CD14-positive monocyte (primary cell): ENCODE measurements at regions not wholly inside any gene's neighbourhood (a gene's known extent, or its start where the extent isn't known, plus 50 kb on each side); places are given as distances from the start of the nearest gene placed in this dataset.

ENCODE experiments used
- DNase-seq, 3 donors: peaks; one replicate each; pipeline ENCODE4 v3.0.0-alpha.2; 2011 to 2022
- H2AFZ ChIP-seq: 2 replicates; pipeline ENCODE4 v1.6.0; 2012; ENCODE audit warnings: mild to moderate bottlenecking, low read depth, low read length, inconsistent platforms; ENCODE audit not compliant: insufficient read depth, poor library complexity, severe bottlenecking
- H3K27ac ChIP-seq, 2 donors: 1 replicate in 1 of 2; 2 replicates in 1 of 2; pipeline ENCODE4 v1.5.1; 2012 to 2013; ENCODE audit warnings: low read length in 2 of 2, control low read depth in 1 of 2, inconsistent platforms in 1 of 2, low read depth in 1 of 2, mild to moderate bottlenecking in 1 of 2
- H3K27me3 ChIP-seq, 2 donors: one replicate each; pipeline versions ENCODE4 v1.6.0 to v1.6.1; 2011 to 2013; ENCODE audit warnings: low read length in 2 of 2; ENCODE audit not compliant: control insufficient read depth in 2 of 2, insufficient read depth in 2 of 2
- H3K36me3 ChIP-seq, 2 donors: replicated peaks in 1 of 2; 1 replicate in 1 of 2; 2 replicates in 1 of 2; pipeline versions ENCODE4 v1.5.1 to v1.6.1; 2012 to 2013; ENCODE audit warnings: low read length in 2 of 2, control low read depth in 1 of 2, inconsistent platforms in 1 of 2, mild to moderate bottlenecking in 1 of 2; ENCODE audit not compliant: insufficient read depth in 2 of 2, control insufficient read depth in 1 of 2
- H3K4me1 ChIP-seq, 2 donors: 1 replicate in 1 of 2; 2 replicates in 1 of 2; pipeline versions ENCODE4 v1.5.1 to v1.6.1; 2012 to 2013; ENCODE audit warnings: low read length in 2 of 2, control low read depth in 1 of 2, inconsistent platforms in 1 of 2, mild to moderate bottlenecking in 1 of 2, moderate library complexity in 1 of 2; ENCODE audit not compliant: insufficient read depth in 2 of 2, control insufficient read depth in 1 of 2
- H3K4me2 ChIP-seq: replicated peaks from 2 replicates; pipeline ENCODE3; 2012; ENCODE audit warnings: low read length, moderate library complexity, mild to moderate bottlenecking; ENCODE audit not compliant: poor library complexity, severe bottlenecking; ENCODE audit errors: extremely low read depth
- H3K4me3 ChIP-seq, 3 experiments: fragments of 200-600 bp in 1 of 3; sonication (generic) in 1 of 3; replicated peaks in 1 of 3; 1 replicate in 2 of 3; 2 replicates in 1 of 3; pipeline ENCODE4 v1.5.1; 2011 to 2013; ENCODE audit warnings: low read length in 3 of 3, mild to moderate bottlenecking in 3 of 3, control low read depth in 2 of 3, low read depth in 2 of 3, inconsistent platforms in 1 of 3, moderate library complexity in 1 of 3
- H3K79me2 ChIP-seq: 2 replicates; pipeline ENCODE4 v1.6.0; 2012; ENCODE audit warnings: mild to moderate bottlenecking, control low read depth, inconsistent platforms, low read length, moderate library complexity; ENCODE audit not compliant: insufficient read depth
- H3K9ac ChIP-seq: 2 replicates; pipeline ENCODE4 v1.6.0; 2017; ENCODE audit warnings: low read length, mild to moderate bottlenecking; ENCODE audit not compliant: insufficient read depth, poor library complexity, severe bottlenecking
- H3K9me3 ChIP-seq, 2 donors: replicated peaks in 1 of 2; 1 replicate in 1 of 2; 2 replicates in 1 of 2; pipeline versions ENCODE4 v1.5.1 to v1.6.1; 2012 to 2013; ENCODE audit warnings: low read length in 2 of 2, control low read depth in 1 of 2; ENCODE audit not compliant: control insufficient read depth in 1 of 2, insufficient read depth in 1 of 2
- H4K20me1 ChIP-seq: 2 replicates; pipeline ENCODE4 v1.6.0; 2012; ENCODE audit warnings: mild to moderate bottlenecking, low read length, control low read depth, moderate library complexity; ENCODE audit not compliant: insufficient read depth
- H3K27ac Mint-ChIP-seq, 7 donors: one replicate each; pipeline ENCODE4 v1.8.0; 2020; ENCODE audit warnings: mild to moderate bottlenecking in 7 of 7, mixed read lengths in 7 of 7, moderate library complexity in 6 of 7, inconsistent platforms in 2 of 7
- H3K27me3 Mint-ChIP-seq, 3 donors: one replicate each; pipeline ENCODE4 v1.8.0; 2021 to 2022; ENCODE audit warnings: low read depth in 3 of 3, mild to moderate bottlenecking in 3 of 3, mixed read lengths in 3 of 3, moderate library complexity in 3 of 3, inconsistent platforms in 1 of 3
- H3K36me3 Mint-ChIP-seq, 2 donors: one replicate each; pipeline ENCODE4 v1.8.0; 2020; ENCODE audit warnings: mixed read lengths in 2 of 2, inconsistent platforms in 1 of 2, mild to moderate bottlenecking in 1 of 2
- H3K4me1 Mint-ChIP-seq: one replicate; pipeline ENCODE4 v1.8.0; 2020; ENCODE audit warnings: mild to moderate bottlenecking, mixed read lengths
- H3K4me3 Mint-ChIP-seq, 2 donors: one replicate each; pipeline ENCODE4 v1.8.0; 2020; ENCODE audit warnings: mild to moderate bottlenecking in 2 of 2, mixed read lengths in 2 of 2, moderate library complexity in 1 of 2
- H3K9me3 Mint-ChIP-seq, 7 donors: one replicate each; pipeline ENCODE4 v1.8.0; 2020 to 2022; ENCODE audit warnings: mixed read lengths in 7 of 7, mild to moderate bottlenecking in 6 of 7, moderate library complexity in 6 of 7, inconsistent platforms in 2 of 7
- CTCF ChIP-seq: fragments of 200-600 bp; IDR thresholded peaks from one replicate; pipeline ENCODE4 v1.8.0; 2022; ENCODE audit warnings: antibody characterized with exemption, mild to moderate bottlenecking
- WGBS: methylation state at CpG from one replicate; pipeline ENCODE4 v1.1.5; 2013; ENCODE audit warnings: missing lambda C conversion rate; ENCODE audit not compliant: insufficient coverage; 5-methylcytosine and 5-hydroxymethylcytosine counted together
- intact Hi-C, 2 donors: fragments of 100-400 bp; cut with micrococcal nuclease; formaldehyde crosslinking; loops; one replicate each; pipeline versions ENCODE4 v1.15.0 to v1.15.1; 2023

- H3K36me3 Mint-ChIP-seq = no peaks in the 10 kb centered on the region
- TF ChIP-seq CTCF = no peak
- peaks cover 2 to 18% (median 12%) of the 10 kb centered on the region in 7 donors for H3K9me3 Mint-ChIP-seq
- DNase-seq = no peak
- Histone ChIP-seq H3K79me2 (no peaks in the 10 kb centered on the region), H3K27me3 (no peaks in the 10 kb centered on the region), H4K20me1 (no peaks in the 10 kb centered on the region), H3K9me3 (peaks cover 14 to 25% of the 10 kb centered on the region in 2 donors), H2AFZ (no peak overlapping the region), H3K9ac (no peak overlapping the region), H3K4me3 (no peak overlapping the region), H3K4me2 (no peak overlapping the region), H3K36me3 (no peaks in the 10 kb centered on the region), H3K27ac (no peak overlapping the region), H3K4me1 (no peaks in the 10 kb centered on the region)
- no peak overlapping the region for H3K4me3 Mint-ChIP-seq
- H3K27ac Mint-ChIP-seq = no peak overlapping the region
- WGBS = no CpG with 5 or more reads among the region's 1 CpG
- intact Hi-C loops = no loop called here
- H3K4me1 Mint-ChIP-seq = no peaks in the 10 kb centered on the region
- no peaks in the 10 kb centered on the region for H3K27me3 Mint-ChIP-seq
Observed at GRCh38 chr2:83055376-83056010, 1403.6 kb downstream of the SUCLG1 start.

- Mint-ChIP-seq H3K36me3 (no peaks in the 10 kb centered on the region), H3K4me1 (no peaks in the 10 kb centered on the region), H3K4me3 (no peak overlapping the region), H3K27me3 (no peaks in the 10 kb centered on the region), H3K27ac (no peak overlapping the region), H3K9me3 (peaks cover 2 to 18% (median 12%) of the 10 kb centered on the region in 7 donors)
- Histone ChIP-seq H3K79me2 (no peaks in the 10 kb centered on the region), H3K27me3 (no peaks in the 10 kb centered on the region), H3K27ac (no peak overlapping the region), H3K9me3 (peaks cover 14 to 25% of the 10 kb centered on the region in 2 donors), H3K4me2 (no peak overlapping the region), H2AFZ (no peak overlapping the region), H3K4me1 (no peaks in the 10 kb centered on the region), H3K4me3 (no peak overlapping the region), H3K9ac (no peak overlapping the region), H3K36me3 (no peaks in the 10 kb centered on the region), H4K20me1 (no peaks in the 10 kb centered on the region)
- no CpG with 5 or more reads among the region's 2 CpGs for WGBS
- intact Hi-C loops = no loop called here
- no peak for DNase-seq
- TF ChIP-seq CTCF = no peak
Observed at GRCh38 chr2:83054751-83055150, 1404.3 kb downstream of the SUCLG1 start.
